ENCODE measurements at regions not wholly inside any gene's neighbourhood (a gene's known extent, or its start where the extent isn't known, plus 50 kb on each side); places are given as distances from the start of the nearest gene placed in this dataset.

DNA sequence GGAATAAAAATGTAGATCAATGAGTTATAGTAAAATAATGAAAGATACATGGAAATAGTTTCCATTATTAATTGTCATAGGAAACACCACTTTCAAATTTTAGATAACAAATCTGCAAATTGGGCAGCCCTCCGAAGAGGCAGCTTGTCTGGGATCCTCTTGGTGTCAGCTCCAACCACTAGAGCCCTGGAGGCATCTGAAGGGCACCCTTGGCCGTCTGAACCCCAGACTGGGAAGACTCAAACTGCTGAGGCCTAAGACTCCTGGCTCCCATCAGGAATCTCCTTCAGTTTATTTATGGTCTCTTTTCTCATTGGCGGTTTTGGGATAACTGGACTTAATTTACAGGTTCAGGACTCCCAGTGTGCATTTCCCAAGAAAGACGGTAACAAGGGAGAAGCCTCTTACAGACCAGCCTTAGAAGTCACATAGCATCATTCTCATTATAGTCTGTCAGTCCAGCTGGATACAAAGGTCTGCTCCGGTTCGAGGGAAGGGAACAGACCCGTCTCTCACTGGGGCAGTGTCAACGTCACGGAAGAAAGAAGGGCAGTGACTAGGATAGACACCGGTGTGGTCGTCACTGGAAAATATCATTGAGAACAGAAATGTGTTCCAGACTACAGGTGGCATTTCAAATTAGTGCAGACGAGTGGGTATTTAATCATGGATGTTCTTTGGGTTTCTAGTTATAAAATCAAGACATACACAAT lies 390.7 kb upstream of the NETO1 start:
- intact Hi-C loops (cut with DNase I; ENCODE audit: low total_unique reads) = loop anchor here (5.0 kb wide), 1 partner anchor 784 kb away; no protein-coding TSS in a partner anchor
- 68 to 79% methylated on average over 12 of the region's 12 CpGs for WGBS, 2 donors
- TF ChIP-seq POLR2A (IDR thresholded peaks at IDR 0.05) = no peak
- TF ChIP-seq, protein P1, sequence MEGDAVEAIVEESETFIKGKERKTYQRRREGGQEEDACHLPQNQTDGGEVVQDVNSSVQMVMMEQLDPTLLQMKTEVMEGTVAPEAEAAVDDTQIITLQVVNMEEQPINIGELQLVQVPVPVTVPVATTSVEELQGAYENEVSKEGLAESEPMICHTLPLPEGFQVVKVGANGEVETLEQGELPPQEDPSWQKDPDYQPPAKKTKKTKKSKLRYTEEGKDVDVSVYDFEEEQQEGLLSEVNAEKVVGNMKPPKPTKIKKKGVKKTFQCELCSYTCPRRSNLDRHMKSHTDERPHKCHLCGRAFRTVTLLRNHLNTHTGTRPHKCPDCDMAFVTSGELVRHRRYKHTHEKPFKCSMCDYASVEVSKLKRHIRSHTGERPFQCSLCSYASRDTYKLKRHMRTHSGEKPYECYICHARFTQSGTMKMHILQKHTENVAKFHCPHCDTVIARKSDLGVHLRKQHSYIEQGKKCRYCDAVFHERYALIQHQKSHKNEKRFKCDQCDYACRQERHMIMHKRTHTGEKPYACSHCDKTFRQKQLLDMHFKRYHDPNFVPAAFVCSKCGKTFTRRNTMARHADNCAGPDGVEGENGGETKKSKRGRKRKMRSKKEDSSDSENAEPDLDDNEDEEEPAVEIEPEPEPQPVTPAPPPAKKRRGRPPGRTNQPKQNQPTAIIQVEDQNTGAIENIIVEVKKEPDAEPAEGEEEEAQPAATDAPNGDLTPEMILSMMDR (IDR thresholded peaks at IDR 0.05) = no peak
- no peak overlapping the region for H3K4me3 ChIP-seq (ENCODE audit: low read depth, poor library complexity, severe bottlenecking)
- DNase-seq (ENCODE audit: low spot score in 2 of 2) = no peak

DNA sequence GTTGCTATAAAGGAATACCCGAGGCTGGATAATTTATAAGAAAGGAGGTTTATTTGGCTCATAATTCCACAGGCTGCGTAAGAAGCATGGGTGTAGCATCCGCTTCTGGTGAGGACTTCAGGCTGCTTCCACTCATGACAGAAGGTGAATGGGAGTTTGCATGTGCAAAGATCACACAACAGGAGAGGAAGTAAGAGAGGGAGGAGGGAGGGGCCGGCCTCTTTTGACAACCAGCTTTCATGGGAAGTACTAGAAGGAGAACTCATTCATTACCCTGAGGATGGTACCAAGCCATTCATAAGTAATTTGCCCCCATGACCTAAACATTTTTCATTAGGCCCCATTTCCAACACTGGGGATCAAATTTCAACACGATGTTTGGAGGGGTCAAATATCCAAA lies 386.8 kb upstream of the NETO1 start:
- WGBS, 2 donors = 83 to 85% methylated on average over 5 of the region's 5 CpGs
- no peak for DNase-seq (ENCODE audit: low spot score in 2 of 2)
- intact Hi-C loops (cut with DNase I; ENCODE audit: low total_unique reads) = no loop called here
- TF ChIP-seq, protein P1 (IDR thresholded peaks at IDR 0.05) = no peak
- TF ChIP-seq POLR2A (IDR thresholded peaks at IDR 0.05) = no peak
- no peak overlapping the region for H3K4me3 ChIP-seq (ENCODE audit: low read depth, poor library complexity, severe bottlenecking)

DNA sequence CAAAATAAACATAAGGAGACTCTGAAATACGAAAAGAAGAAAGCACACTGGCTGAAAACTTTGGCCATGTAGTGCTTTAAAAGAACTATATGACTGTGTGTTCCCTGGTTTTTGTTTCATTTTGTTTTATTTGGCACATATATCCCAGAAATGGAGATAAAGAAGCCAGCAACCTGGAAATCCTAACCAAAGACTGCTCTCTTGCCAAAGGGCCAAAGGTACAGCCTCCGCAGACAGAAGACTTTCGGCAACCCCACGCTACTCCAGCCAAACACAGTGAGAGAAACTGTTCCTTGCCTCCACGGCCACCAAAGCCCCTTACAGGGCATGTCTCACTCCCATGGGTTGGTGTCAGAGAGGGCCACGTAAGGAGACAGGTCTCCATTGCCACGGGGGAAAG lies 381.2 kb upstream of the NETO1 start:
- DNase-seq (ENCODE audit: low spot score in 2 of 2) = no peak
- TF ChIP-seq, protein P1 (IDR thresholded peaks at IDR 0.05) = no peak
- TF ChIP-seq POLR2A (IDR thresholded peaks at IDR 0.05) = no peak
- WGBS, 2 donors = 87 to 91% methylated on average over 7 of the region's 7 CpGs
- intact Hi-C loops (cut with DNase I; ENCODE audit: low total_unique reads) = no loop called here
- H3K4me3 ChIP-seq (ENCODE audit: low read depth, poor library complexity, severe bottlenecking) = no peak overlapping the region

DNA sequence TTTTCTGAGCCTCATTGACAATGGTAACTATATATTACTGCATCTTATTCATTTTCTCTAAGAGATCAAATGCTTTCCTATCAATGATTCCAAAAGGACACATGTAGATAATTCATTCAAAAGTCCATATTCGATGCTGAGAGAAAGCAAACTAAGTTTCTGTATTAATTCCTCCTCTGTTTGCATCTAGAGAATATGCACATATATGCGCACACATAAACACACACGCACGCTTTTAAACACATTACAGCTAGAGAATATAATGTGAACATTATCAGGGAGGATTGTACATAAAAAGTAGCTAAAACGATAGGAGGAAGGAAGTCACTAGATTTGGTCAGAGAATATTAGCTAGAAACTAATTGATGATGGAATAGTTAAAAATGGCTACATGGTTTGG lies 379.0 kb upstream of the NETO1 start:
- intact Hi-C loops (cut with DNase I; ENCODE audit: low total_unique reads) = no loop called here
- WGBS, 2 donors = 89 to 90% methylated on average over 5 of the region's 5 CpGs
- no peak for TF ChIP-seq POLR2A (IDR thresholded peaks at IDR 0.05)
- TF ChIP-seq, protein P1 (IDR thresholded peaks at IDR 0.05) = no peak
- DNase-seq (ENCODE audit: low spot score in 2 of 2) = no peak
- H3K4me3 ChIP-seq (ENCODE audit: low read depth, poor library complexity, severe bottlenecking) = no peak overlapping the region

DNA sequence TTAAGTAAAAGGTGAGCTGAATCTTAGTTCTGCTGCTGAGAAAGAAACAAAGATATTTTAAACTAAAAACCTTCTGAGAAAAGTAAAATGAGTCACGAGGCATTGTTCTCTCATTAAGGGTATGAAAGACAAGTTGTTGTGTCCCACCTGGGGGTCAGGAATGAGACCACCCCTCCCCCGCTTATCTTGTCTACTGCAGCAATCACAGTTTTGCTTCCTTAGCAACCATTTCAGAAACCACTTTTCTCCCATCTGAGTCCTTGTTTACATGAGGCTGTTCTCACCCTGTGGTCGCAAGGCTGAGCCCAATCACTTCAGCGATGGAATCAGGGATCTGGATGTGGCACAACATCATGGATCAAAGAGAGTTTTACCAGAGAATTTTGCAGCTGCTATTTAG lies 377.6 kb upstream of the NETO1 start:
- DNase-seq (ENCODE audit: low spot score in 2 of 2) = no peak

More for the DNA sequence above, 377.6 kb upstream of the NETO1 start:
- intact Hi-C loops (cut with DNase I; ENCODE audit: low total_unique reads) = no loop called here
- no peak for TF ChIP-seq POLR2A (IDR thresholded peaks at IDR 0.05)
- TF ChIP-seq, protein P1 (IDR thresholded peaks at IDR 0.05) = no peak
- no peak overlapping the region for H3K4me3 ChIP-seq (ENCODE audit: low read depth, poor library complexity, severe bottlenecking)
- whole genome bisulfite sequencing, 2 donors = 84 to 89% methylated on average over 4 of the region's 4 CpGs
